ENCODE measurements at regions not wholly inside any gene's neighbourhood (a gene's known extent, or its start where the extent isn't known, plus 50 kb on each side); places are given as distances from the start of the nearest gene placed in this dataset.
A peak's percentile ranks its signal among the peaks of the same experiment; 100 is the strongest.

DNA sequence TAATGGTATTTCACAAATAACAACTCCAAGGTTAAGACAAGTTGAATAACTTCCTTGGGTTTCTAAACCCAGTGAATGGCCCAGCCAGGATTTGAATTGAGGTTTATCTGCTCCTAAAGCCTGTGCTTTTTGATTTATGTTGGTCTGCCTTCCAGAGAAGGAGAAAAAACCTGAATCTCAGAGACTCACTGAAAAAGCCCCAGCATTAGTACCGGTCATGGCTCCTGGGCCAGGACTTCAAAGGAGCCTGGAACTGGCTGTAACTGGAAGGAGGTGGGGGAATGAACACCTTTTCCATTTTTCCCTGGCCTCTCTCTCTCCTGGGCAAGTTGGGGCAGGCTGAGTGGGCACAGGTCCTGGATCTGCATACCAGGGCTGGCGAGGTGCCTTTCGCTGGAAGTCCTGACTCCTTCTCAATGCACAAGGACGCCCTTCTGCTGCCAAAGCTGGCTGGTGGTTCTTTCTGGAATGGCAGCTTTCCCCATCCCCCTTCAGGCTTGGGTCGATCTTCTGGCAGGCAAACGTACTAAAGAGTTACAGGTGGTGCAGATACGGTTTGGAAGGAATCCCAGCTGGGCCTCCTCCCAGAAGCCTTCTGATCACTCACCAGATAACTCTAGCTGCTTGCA is 268.2 kb downstream of the PTEN start:
- DNase-seq (ENCODE audit: low spot score), result no peak

DNA sequence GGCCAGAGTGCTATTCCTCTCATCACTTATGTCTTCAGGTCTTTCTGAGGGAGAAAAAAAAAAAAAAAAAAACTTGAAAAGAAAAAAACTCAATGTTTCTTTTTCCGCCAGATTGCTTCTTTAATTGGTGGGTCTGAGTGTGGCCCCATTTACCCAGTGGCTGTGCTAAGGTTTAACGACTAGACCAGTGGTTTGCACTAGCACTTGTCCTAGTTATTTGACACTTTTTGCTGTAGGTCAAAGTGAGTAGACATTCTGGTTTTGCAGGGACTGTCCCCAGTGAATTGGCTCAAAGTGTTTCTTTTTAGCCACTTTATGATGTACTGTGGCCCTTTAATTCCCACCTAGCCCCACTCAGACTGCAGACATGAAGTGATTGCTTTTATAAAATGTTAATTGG is 273.3 kb downstream of the PTEN start:
- DNase-seq (ENCODE audit: low spot score), result no peak

DNA sequence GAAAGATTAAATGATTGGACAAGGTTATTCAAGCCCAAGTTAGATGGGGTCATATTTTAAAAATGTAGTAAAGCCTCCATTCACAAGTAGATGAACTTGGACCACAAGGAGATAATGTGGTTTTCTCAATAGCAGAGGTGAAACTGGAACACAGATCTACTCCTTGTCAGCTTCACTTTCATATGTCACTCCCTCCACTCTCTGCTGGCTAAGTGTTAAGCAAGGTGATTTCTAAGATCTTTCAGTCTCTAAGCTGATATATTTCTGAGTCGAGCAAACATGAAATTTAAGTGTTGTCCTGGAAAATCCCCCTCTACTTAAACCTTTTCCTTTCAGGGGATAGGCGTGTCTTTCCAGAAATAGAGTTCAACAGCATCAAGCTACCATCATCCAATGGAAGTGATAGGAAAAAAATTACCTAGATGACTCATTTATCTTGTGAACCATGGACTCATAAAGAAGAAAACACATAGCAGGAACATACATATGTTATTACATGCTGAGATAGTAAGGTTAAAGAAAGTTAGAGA is 275.0 kb downstream of the PTEN start:
- DNase-seq (ENCODE audit: low spot score), result no peak

DNA sequence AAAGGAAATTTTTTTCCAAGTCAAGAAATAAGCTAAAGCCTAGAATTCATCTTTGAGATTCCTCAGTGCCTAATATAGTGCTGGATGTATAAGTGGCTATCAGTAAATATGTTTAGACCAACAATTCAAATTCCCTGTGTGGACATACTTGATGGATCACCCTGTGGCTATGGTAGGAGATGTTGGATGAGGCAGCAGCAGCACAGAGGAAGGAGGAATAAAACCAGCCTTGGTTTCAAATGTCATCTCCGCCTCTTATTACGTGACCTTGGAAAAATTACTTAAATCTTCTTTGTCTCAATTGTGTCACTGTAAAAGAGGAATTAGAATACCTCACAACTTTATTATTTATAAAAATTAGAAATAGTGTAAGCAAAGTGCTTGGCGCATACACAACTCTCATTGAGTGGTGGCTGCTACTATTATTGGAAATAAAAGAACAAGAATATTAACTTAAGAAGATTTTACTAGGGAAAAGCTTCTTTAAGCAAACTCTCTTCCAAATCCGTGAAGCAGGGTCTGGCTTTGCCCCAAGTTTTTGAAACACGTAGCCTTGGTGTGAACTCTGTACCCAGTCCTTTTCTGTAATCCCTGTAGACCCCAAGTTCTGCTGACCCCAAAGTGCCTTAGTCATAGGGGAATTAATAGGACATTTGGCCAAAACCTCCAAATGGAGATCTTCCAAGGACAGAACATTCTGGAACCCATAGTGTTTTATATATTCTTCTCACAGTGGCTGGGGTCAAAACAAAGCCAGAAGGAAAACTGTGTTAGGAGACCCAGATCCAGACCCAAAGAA is 283.8 kb downstream of the PTEN start:
- no peak for DNase-seq (ENCODE audit: low spot score)

DNA sequence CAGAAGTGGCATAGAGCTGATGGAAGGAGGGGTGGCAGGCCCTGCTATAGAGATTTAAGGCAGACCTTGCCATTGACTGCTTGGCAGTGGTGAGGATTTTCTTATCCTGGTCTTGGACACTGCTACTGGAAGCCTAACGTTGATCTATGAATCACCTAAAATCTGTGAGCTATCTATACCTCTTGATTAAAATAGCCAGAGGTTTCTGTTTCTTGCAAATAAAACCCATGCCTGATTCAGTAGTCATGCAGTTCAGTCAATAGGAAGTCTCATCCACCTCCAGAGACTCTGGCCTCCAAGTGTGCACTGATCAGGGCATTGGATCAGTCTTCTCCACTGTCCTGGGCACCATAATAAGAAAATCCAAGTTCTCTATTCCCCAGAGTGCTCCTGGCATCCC is 286.5 kb downstream of the PTEN start:
- DNase-seq (ENCODE audit: low spot score), result no peak

DNA sequence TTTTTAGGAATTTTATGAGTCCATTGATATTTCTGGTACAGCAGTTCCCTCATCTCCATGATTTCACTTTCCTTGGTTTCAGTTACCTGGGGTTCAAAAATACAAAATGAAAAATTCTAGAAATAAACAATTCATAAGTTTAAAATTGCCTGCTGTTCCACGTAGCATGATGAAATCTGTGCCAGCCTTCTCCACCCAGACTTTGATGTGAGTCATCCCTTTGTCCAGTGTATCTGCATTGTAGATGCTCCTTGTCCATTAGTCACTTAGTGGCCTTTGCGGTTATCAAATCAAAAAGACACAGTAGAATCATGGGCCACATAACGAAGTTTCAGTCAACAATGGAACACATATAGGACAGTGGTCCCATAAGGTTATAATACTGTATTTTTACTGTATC is 286.9 kb downstream of the PTEN start:
- peak; percentile 61 for DNase-seq (ENCODE audit: low spot score)

DNA sequence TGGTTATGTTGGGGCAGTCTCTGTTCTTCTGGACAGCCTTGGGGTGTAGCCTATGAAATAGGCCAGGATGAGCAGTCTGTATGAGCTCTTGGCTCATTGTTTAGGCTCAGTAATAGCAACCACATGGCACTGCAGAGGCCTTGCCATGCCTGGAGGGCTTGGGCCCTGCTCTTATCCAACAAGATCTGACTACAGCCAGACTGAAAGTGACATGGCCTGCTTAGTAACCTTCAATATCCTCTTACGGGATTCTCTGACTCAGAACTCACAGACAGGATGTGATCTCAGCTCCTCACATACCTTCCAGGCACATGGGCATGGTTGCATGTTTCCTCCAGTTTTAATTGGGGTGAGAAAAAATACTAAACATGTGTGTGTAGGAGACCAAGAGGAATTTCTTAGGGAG is 289.3 kb downstream of the PTEN start:
- peak; percentile 88 for DNase-seq (ENCODE audit: low spot score)

DNA sequence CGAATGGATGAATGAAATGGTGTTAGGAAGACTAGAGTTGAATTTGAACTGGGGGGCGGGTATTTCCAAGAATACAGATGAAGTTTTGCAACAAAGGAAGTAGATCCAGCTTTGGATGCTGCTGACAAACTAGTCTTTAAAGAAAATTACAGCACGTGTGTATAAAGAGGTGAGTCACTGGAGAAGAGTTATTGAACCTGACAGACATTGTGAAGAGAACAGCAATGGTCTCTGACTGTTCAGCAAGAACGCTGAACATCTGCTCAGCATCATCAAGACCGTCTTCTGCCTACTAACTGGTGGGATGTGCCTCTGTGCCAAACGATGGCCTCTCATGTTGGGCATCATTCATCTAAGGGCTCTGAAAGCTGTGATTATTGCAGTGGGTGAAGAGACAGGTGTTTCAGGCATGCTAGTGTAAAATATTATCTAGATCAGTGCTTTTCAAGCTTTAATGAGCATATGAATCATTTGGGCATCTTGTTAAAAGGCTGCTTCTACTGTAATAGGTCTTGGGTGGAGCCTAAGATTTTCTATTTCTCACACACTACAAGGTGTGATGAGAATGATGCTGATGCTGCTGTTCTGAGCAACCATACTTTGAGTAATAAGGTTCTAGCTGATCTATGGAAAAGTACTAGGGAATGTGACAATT is 291.3 kb downstream of the PTEN start:
- DNase-seq (ENCODE audit: low spot score), result no peak

DNA sequence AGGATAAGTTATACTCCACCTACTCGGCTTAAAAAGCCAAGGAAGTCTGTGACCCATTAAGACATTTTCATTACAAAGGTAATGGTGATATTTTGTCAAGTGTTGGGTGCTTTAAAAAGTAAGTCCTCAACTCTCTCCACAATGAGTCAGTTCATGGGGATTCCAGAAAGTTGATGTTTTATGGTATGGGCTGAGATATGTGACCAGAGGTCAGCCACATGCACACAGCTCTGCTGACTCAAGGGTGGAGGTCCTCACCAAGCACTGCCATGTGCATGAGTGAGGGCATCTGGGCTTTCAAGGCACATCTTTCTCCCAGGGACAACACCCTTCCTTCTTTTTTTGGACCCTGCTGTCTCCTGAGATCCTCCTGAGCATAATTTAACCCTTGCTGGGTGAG is 292.9 kb downstream of the PTEN start:
- no peak for DNase-seq (ENCODE audit: low spot score)

DNA sequence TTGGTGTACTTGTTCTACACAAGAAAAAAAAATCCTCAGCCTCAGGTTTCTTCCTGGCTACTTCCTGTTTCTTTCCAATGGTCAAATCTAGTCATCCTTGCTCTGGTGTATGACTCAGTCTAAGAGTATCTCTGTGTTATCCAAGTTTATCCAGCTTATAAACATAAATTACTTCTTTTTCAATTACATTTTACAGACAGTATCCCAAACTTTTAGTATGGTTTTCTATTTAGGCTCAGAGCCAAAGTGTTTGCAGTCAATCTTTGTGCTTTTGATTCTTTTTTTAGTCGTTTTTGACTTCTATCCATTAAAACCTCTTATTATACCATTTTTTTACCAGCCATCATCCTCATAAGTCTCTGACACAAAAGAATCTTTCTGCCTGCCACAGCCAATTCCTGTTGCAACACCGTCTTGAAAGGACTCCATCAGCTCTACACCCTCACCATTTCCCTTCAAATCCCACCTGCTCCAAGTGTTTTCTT is 294.6 kb downstream of the PTEN start:
- DNase-seq (ENCODE audit: low spot score), result peak; percentile 75

DNA sequence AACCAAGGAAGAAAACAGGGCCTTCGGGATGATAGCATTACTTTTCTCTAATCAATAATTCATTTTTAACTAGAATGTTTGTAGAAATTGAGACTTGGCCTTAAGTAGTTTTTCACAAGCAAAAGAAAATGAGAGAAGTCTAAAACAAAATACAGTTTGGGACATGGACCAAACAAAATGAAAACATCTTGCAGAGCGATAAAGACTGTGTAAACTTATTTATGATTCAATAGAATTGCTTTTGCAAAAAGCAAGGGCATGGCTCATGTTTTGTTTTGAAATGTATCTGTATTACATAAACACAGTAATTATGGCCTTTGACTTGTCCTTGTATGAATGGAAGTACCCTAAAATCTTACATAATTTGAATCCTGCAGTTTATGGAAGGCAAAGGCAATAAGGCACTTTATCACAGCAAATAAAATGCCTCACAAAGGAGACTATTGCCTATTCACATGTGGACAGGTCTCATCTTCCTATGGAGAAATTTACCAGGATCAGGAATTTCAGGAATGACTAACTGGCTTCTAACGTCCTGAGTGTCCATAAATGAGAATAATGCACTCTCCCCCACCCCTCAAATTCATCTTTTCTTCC is 295.2 kb downstream of the PTEN start:
- no peak for DNase-seq (ENCODE audit: low spot score)

DNA sequence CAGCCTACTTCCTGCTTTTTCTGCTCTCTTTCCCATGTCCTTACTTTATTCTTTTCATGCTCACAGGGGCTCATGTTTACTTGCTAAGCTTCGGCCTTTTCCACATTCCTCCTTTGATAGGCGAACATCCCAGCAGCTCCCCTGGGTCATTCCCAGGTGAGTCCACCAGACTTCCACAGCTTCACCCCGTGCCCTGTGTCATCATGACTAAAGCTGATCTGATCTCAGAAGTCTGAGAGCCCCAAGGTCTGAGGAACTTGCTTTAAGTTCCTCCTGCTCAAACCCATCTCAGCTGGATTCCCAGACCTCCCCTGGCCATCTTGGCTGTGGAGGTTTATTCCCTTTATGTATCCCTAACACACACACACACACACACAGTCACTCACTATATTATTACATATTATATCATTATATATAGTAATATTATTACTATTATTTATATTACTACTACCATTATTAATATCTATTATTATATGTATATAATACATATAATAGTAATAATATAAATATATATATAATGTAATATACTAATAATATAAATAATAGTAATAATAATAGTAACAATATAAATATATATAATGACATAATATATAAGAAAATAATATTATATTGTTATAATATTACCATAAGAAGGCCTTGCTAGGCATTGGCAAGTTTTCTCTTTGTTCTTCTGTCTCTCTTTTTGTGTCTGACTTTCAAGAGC is 295.9 kb downstream of the PTEN start:
- DNase-seq (ENCODE audit: low spot score), result no peak

DNA sequence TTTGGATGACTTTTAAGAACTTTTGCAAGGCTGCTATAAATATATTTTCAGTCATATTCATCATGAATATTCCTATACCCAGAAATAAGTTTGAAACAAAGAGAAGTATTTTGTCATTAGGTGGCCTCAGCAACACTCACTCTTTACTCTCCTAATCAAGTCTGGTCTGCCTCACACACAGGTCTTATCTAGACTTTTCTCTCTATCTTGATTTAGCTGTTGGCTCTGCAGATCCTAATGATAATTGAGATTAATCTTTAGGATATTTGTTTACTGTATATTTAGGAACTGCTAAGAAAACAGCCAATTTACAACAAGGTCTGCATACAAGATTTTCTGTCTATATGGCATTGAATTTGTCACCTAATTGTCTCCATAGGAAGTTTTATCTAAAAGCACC is 297.6 kb downstream of the PTEN start:
- no peak for DNase-seq (ENCODE audit: low spot score)

DNA sequence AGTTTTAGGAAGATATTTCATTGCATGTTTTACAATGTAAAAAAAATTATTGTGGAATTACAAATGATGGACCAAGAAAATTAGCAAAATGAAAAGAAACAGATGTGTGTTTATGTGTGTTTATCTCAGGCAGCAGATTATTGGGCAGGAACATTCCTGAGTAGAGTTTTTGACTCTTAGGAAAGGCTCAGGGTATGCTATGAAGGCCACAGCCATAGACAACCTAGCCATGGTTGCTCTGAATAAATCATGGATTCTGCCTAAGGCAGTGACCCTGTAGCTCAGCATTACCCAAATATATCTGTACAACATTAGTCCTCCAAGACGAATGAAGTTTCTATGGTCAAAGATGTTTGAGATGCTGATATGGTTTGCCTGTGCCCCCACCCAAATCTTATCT is 298.3 kb downstream of the PTEN start:
- DNase-seq (ENCODE audit: low spot score), result no peak

DNA sequence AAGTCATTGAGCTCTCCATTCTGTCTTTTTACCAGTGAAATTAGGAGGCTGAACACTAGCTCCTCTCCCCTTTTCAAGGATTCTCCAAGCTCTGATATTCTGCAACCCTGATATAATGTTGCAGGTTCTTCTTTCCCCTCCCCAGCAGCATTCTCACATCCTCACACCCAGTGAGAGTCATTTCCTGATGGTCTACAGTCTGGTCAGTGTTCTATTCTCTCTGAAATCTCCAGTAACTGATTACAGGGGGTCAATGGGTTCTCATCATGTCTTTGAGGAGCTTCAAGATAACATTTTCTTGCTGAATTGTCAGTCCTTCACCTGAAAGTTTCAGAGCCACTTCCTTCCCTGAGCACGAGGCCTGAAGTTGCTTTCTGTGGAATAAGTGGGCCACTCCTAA is 299.4 kb downstream of the PTEN start:
- DNase-seq (ENCODE audit: low spot score), result no peak

DNA sequence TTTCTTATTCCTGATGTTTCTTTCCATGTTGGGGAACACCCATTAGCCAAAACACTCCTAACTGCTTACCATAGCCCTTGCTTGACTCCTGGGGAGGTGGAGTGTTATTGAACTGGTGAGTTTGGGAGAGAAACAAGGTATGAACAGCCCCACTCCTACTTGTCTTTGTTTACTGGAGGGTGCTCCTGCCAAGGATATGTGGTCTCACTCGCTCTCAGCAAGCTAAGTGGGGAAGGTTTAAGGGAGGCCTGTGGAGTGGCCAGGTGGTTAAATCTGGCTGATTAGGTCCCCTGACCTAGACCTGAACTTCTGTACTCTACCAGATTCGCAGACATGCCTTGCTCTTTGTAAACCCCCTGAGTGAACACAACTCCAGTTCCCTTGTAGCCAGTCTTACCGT is 300.1 kb downstream of the PTEN start:
- no peak for DNase-seq (ENCODE audit: low spot score)

DNA sequence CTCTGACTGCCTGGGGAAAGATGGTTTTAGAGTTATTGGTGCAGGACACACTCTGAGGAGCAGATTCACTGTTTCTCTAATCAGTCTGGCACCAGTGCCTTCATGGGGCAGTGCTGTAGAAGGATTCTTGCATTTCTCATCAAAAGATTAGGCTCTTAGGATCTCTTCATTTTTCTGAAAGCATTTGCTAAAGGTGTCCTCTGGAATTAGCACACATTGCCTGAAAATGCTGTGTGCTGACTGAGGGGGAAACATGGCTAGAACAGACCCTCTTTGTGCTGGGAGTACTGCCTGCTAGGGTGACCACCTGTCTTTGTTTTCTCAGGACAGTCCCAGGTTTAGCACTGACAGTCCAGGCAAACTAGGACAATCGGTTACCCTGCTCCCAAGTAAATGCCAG is 301.0 kb downstream of the PTEN start:
- no peak for DNase-seq (ENCODE audit: low spot score)

DNA sequence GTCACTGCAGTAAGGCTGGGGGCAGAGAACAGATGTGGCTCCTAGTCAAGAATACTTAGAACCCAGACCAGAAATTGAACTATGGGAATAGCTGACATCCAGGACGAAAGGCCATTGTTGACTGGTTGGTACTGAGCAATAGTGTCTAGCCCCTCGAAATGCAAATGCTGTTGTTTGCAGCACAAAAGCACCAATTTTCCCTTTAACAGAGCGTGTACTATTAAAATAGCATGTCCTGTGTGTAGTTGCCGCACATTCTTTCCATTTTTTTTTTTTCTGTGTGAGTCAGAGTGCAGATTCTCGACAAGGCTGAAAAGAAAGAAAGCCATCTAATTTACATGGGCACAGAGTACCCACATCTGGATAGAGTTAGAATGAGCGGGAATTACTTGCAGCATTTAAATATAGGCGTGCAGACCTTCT is 302.4 kb downstream of the PTEN start:
- DNase-seq (ENCODE audit: low spot score), result peak; percentile 73

DNA sequence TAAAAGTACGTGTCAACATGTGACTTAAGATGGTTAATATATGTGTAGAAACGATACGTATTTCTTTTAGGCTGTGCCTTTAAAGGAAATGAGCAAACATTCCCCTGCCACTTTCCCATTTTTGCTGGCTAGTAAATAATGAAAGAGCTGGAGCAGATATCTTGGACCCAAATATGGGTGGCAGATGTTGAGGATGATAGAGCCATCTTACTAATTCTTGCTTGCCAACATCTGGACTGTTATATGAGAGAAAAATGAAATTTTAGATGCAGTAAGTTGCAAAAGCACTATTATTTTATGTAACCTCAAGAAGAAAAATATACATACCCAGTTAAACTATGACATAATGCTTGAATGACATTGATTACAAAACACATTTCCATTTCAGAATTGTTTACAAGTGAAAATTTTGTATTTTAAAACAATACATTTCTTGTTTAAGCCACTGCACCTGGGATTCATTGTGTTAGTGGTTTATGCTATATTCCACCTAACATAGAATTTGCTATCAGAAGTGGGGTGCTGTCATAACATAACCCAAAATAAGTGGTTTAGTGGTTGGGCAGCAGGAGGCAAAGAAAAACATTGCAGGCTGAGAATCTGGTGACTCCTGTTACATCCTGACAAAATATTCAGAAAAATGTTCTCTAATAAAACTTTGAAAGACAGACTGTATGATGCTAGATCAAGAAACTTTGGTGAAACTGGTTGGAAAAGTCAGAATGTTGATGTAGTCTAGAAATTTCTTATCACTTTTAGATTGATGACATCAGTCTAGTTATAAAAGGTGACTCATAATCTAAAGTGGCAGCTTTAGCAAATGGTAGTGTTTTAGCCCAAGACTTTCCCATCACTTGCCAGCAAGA is 305.0 kb downstream of the PTEN start:
- DNase-seq (ENCODE audit: low spot score), result no peak

DNA sequence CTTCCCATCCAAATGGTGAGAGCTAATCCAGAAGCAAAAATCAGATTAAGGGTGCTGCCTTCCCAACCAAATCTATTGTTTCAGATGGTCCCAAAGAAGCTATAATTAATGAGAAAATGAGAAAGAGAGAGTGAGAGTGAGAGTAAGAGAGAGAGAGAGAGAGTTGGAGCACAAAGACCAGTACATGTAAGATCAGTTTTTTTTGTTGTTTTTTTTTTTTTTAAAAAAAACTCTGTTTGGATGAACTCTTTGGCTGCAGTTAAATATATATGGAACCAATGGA is 305.6 kb downstream of the PTEN start:
- no peak for DNase-seq (ENCODE audit: low spot score)

DNA sequence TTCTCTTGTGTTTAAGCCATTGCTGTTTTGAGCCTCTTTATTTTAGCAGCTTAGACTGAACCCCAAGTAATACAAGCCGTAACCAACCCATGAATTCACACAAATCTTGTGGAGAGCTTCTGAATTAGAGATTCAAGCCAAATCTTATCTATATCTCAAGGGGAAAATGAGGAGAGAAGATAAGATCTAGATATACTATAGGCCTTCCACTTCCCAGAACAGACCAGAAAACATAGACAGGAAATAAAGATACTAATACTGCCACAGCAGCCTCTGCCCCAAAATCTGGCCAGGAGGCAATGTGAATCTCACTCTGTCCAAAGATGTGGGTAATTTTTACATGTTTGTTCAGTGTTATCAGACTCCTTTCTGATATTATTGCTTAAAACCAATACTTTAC is 307.2 kb downstream of the PTEN start:
- no peak for DNase-seq (ENCODE audit: low spot score)

All from AG20443 (cell line).